NCI-H128 (cell line): ENCODE measurements at regions not wholly inside any gene's neighbourhood (a gene's known extent, or its start where the extent isn't known, plus 50 kb on each side); places are given as distances from the start of the nearest gene placed in this dataset.
"Not testable (repeated sequence)": the region's sequence is repeated elsewhere in the genome, so short reads cannot be mapped to it uniquely, and the experiment has no call there.

Experiments
- DNase-seq: peaks from one replicate; lab custom pipeline; 2025; ENCODE audit not compliant: unreplicated experiment; lab: John Stamatoyannopoulos, UW

DNA sequence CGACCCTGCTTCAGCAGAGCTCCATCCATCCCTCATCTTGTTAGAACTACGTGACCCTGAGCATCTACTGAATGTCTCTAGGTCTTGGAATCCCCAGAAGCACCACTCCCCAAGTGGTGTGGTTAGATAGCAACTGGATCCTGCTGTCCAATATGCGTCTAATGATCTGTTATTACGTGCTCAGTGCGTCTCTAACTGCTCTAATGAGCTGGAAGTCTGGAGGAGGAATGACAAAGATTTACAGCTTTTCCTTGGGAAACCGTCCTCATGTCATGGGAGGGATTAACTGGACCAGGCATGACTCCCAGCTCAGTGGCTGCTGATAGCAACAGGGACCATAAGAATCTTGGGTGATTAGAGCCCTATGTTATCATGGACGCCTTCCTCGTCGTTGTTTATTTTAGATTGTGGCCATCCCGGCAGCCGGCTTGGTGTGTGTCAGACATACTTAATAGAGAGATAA, 150.9 kb downstream of the HS3ST3B1 start:
- DNase-seq: no peak

DNA sequence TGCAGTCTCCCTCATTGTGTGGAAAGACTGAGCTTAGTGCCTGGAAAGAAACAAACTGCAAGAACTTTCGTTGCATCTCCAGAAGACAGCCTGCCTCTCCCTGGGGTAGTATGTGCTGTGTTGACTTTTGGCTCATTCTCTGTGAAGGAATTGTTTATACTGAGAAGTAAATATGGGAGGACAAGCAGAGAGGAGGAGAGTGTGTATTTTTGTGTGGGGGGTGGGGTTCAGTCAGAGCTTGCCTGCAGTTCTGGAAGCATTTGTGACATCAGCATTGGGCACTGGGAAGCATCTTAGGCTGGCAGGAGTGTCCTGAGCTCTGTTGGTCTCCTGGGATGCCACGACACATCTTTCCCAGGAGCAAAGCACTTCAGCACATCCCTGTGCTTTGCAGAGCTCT, 147.9 kb downstream of the HS3ST3B1 start:
- no peak for DNase-seq

DNA sequence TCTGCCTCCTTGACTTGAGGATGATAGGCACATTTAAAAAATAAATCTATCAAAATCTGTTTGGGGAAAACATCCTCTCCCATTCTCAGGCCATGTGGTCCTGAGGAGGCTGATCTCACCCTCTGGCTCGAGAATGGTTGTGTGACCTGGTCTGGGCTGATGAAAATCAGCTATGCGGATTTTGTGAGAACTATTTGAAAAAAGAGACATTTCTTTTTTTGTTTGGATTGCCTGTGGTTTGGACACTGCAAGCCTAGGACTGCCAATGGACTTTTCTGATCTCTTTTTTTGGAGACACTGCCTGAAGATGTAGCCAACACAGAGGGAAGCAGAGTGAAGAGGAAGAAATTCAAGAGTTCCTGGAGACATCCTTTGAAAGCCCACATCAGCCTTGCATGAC, 145.9 kb downstream of the HS3ST3B1 start:
- DNase-seq: no peak

DNA sequence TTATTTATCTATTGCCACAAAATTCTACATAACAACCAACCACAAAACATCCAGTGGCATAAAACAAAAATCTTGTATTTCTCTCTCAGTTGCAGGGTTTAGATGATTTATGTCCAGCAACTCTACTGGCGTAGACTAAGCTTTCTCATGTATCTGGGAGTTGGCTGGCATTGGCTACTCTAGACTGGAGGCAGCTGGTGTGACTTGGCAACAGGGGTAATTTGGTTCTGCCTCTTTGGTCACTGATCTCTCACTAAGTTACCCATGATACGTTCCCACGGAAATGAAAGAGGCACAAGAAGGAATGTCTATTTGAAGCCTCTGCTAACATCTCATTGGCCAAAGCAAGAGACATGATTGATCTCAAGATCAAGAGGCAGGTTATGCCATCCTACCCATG, 144.0 kb downstream of the HS3ST3B1 start:
- DNase-seq: no peak

DNA sequence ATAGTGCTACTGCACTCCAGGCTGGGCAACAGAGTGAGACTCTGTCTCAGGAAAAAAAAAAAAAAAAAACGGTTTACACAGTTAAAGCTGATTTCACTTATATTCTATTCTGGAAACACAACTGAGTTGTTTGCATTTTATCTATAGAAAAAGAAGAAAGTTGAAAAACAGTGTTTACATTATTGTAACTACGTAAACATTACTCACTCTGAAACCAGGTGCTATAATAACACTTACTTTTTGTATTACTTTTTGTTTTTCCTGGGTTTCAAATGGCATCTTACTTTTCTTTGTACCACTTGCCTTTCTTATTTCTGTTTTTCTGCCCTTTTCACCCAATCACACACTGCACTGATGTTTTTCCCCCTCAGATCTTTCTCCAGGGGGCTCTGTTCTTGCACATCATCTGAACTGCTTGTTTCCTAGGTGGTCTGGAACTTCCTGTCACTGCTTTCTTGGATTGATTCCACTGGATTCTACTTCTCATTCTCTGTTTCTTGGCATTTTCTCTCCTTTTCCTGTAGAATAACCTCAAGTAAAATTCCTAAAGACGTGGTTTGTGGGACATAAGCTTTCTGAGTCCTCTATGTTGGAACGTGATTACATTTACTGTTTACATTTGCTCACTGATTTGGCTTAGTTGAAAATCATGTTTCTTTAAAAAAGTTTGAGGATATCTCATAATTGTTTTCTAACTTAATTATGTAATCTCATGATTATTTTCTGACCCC, 142.1 kb downstream of the HS3ST3B1 start:
- no peak for DNase-seq

DNA sequence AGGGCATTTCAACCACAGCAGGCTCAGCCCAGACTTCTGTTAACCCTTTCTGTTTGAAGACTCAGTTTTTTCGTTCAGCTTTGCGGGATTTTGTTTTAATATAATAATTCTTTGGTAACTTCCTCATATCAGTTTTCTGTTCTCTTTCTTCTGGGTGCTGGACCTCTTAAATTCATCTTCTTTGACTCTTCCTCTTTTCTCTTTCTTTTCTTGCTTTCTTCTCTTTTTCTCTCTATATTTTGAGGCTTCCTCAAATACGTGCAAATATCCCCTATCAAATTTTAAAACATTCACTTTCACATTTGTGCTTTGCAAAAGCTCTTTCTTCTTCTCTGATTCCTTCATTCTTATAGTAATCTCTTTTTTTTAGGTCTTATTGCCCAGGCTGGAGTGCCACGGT, 136.3 kb downstream of the HS3ST3B1 start:
- DNase-seq: no peak

DNA sequence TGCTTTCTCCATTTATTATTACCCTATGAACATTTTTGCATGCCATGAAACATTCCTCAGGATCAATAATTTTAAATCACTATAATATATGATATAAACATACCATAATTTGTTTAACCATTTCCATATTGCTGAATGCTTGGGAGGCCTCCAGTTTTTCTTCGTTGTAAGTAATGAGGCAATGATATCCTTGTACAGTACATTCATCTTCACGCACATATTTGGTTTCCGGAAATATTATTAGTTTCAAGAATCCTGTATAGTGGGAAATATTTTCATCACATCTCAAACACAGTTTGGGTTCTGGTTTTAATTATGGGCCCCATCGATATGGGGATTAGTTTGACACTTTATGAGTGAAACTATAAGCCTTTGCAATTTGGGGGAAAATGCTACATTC, 135.4 kb downstream of the HS3ST3B1 start:
- DNase-seq: no peak

DNA sequence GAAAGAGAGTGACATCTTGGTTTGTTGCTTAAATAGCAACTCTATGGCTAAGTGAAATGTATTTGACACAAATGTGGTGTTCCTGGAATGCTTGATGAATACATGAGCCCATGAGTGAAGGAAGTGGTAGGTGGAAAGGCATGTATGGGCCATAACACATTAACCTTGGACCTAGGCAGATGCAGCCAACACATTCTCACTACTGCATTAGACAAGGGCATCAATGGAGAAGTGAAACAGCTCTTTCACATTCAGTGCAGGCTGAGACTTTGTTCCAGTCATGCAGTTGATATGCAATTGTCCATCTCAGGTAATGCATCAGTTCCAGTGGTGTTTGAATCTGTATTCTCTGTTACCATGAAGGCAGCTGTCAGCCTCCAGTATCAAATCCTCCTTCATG, 133.6 kb downstream of the HS3ST3B1 start:
- DNase-seq: no peak

DNA sequence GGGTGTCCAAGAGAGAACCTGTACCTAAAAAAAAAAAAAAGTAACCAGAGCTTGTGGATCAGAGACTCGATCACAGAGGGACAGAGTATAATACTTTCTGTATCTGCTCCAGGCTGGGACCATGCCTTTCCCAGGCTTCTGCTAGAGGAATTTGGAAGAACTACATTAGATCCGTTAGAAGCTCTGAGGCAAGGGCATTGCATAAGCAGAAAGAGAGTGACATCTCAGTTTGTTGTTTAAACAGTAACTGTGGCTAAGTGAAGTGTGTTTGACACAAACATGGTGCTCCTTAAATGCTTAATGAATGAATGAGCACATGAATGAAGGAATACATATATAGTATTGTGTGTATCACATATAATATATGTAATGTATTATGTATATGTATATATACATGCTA, 131.2 kb downstream of the HS3ST3B1 start:
- no peak for DNase-seq

DNA sequence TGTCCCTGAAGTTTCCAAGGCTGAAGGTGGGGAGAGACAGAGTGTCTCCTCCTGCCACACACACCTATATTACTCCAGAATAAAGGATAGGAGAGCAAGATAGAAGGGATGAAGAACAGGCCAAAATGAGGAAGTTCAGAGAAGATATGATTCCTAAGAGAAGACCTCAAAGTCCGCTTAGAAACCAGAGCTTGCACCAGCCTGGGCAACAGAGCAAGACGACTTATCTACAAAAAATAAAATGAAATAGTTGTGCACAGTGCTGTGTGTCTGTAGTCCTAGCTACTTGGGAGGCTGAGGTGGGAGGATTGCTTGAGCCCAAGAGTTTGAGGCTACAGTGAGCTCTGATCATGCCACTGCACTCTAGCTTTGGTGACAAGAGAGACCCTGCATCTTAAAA, 128.2 kb downstream of the HS3ST3B1 start:
- no peak for DNase-seq

DNA sequence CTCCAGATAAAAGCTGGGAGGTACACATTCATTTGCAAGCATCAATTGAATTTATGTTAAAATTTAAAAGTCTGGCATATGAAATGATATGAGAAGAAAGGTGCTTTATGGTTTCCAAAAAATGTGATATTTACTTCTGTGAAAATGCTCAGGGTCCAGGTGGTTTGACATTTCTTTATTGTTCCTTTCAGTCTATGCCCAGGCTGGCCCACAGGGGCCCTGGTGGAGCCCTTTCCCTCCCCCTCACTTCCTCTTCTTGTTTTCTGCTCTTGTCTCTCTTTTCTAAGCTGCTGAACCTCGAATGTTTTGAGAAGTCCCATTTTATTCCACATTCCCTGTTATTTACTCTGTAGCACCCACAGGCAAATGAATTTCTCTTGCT, 127.8 kb downstream of the HS3ST3B1 start:
- DNase-seq: no peak

DNA sequence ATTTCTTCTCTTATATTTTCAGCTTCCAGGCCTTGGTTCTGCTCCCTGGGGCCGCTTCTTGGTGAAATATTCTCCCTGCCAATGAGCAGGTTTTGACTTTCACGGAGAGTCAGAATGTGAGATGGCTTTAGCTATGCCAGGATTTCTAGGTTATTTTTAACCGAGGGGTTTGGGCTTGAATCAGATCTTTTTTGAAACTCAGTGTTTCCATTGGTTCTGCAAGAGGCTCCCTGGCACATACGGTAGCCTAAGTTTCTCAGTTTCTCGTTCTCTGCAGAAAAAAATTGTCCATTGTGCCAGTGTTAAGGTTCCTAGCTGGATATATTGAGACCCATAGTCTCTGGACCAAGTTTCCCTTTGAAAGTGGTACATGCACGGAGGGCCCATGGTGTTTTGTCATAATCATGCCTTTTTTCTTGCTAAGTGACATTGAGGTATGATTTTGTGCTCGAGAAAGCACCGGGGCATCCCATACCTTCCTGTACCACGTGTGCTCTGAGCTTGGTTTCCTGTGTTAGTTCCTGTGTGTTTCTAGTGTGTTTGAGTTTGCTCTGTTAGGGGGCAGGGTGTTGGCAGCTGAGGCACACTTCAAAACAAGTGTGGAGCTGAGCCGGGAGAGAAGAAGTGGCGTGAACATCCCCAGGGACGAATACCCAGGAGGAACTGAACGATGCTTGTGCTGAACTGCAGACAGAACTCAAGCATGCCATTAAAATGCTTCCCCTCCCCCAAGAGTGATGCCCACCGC, 127.2 kb downstream of the HS3ST3B1 start:
- DNase-seq: no peak

DNA sequence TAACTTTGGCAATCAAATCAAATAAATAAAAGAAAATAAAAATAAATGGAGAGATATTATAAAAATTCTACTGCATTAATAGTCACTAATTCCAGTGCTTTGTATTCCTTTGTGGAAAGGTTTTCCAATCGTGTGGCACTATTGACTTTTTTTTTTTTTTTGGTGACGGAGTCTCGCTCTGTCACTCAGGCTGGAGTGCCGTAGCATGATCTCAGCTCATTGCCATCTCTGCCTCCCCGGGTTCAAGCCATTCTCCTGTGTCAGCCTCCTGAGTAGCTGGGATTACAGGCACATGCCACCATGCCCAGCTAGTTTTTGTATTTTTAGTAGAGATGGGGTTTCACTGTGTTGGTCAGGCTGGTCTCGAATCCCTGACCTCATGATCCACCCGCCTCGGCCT, 122.3 kb downstream of the HS3ST3B1 start:
- DNase-seq: not testable (repeated sequence)

DNA sequence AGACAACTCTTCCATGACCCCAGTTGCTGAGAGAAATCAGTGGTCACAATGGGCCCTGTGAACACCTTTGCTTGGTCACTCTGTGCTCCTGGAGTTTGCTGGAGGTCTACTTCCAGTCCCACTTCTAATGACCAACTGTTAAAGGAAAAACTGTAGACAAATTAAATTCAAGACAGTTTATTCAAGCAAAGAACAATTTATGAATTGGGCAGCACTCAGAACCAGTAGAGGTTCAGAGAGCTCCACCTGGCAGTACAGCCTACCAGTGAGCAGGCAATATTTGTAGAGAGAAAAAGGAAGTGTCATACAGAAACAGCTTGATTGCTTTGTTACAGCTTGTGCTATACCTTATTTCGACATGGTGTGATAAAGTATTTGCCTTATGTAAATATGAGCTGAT, 116.5 kb downstream of the HS3ST3B1 start:
- DNase-seq: no peak

DNA sequence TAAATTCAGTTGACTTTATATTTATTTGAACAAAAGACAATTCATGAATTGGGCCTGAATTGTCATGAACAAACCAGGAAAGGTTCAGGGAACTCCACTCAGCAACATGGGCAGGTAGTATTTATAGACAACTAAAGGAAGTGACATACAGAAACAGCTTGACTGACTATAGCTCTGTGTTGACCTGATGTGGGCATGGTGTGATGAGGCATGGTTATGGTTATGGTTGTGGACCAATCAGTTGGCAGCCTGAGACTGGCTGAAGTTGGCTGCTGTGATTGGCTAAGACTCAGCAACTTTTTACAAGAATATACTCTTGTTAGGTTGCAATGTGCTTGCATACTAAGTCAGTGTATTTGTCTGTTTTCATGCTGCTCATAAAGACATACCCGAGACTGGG, 108.4 kb downstream of the HS3ST3B1 start:
- no peak for DNase-seq

DNA sequence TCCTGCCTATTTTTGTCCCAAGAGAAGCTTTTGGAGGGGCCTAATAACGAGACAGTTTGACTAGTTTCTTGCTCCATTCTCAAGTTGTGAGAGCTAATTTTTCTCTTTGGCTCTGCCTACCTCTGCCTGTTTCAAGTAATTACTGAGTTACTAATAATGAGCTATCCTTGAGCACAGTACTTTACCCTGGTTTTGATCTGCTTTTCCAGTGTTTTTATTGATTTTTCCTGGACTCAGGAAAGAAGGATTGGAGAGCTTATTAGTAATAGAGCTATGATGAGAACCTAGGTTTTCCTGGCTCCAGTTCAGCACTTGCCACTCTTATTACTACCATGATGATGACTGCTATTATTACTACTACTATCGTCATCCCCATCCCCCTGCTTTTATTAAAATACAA, 106.7 kb downstream of the HS3ST3B1 start:
- no peak for DNase-seq

DNA sequence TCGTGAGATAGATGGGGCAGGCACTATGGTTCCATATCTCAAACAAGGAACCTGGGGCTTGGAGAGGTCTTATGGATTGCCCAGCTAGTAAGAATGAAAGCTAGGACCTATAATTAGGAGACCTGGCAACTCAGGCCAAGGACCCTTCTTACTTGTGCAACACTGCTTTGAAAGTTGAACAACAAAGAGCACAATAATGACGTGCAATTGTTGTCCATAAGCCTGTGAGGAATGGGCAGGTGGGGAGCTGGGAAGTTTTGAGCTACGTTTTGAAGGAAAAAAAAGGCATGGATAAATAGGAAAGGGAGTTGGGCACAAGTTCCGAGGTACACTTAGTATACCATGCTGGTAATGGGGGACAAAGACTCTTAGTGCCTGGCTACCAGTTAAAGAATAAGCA, 104.3 kb downstream of the HS3ST3B1 start:
- DNase-seq: no peak
